Activated CD4-positive, alpha-beta T cell treated with anti-CD3 and anti-CD28 coated beads, Interleukin-2, amount 50 U/mL, for 4 hours (primary cell): ENCODE measurements at regions not wholly inside any gene's neighbourhood (a gene's known extent, or its start where the extent isn't known, plus 50 kb on each side); places are given as distances from the start of the nearest gene placed in this dataset.

Source experiments
- DNase-seq, 2 experiments: peaks; one replicate each; pipeline ENCODE4 v3.0.0-alpha.2; 2020

GRCh38 chr22:49179175-49179574, 648.5 kb downstream of the BRD1 start:
- no peak for DNase-seq

DNA sequence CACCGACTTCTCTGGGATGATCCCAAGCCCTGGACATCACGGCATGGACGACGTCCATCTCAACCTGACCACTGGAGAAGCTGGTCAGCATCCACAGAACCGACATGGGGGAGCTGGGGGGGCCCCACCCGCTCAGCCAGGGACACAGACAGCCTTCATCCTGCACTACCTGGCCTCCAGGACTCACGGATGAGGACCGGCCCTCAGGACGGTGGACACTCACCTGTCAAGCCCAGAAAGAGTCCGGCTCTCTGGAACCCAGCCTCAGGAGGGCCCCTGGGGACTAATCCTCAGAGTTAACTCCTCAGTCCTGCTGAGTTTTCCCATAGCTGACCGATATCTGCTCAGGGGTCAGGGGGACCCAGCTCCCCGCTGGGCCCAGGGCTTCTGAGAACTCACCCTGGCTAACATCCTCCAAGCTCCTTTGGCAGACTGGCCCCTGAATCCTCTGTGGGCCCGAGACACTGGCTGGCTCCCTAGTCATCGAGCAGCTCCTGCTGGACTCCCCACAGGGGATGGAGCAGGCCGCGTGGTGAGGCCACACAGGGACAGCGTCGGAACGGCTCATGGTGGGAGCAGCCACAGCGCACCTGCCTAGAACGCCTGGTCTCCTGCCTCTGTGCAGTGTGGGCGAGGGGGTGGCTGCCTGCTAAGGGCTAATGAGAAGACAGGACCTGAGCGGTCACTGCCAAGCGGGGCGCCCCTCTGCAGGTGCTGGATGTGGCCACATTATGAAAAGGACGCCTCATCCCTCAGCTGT, 649.2 kb downstream of the BRD1 start:
- no peak for DNase-seq

DNA sequence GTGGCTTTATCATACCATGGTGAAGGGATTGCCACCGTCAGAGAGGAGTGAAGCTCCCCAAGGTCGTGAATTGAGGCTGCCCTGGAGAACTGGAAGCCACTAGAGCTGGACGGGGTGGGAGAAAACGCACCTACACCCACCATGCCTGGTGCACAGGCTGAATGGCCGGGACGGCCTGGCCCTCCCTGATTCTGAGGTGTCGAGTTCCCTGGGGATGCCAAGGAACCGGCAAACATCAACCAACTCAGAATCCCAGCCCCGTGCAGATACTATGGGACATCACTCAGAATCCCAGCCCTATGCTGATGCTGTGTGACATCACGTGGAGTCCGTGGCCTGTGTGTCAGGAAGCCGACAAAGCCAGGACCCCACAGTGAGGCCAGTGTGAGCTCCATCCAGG, 650.0 kb downstream of the BRD1 start:
- no peak for DNase-seq

DNA sequence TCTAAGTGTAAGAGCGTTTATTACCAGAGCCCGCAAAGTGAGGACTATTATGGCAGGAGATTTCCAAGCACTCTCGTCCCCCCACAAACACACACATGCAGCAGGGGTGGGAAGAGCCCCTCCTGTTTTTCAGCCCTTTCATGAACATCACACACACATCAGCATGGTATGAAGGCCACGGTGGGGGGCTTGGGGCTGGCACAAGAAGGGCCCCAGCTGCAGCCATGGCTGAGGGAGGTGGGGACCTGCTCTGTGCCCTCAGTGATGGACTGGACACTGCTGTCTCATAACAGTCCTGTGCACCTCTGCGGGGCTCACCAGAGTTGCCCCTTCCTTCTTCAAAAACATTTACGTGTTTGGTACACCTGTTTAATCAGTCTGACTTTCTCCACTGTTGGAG, 650.7 kb downstream of the BRD1 start:
- DNase-seq = no peak

GRCh38 chr22:49170053-49170452, 657.6 kb downstream of the BRD1 start:
- DNase-seq = no peak

DNA sequence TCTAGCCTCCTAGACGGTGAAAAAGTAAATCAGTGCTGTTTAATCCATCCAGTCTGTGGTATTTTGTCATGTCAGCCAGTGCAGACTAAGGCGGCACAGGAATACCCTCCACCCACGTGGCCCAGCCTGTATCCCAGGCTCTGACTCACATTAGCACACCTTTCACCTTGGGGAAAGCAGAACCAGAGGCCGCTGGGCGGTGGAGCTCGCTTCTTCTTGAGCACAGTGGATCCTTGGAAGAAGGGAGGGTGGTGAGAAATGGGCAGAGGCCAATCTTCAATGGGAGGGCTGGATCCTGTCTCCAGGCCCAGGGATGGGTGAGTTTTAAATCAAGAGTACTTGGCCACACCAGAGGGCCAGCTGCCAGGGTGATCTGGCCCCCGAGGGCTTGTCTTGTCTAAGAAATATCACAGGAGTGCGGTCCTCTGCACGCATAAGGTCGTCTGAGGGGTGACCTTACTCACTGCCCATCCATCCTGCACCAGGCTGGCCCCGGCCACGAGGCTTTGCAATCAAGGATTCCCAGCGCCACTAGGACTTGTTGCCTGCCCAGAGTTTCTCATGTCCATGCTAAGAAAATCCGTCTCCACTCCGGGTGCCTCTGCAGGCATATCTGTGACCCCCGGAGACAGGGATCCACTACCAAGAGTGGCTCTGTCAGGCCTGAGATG, 658.5 kb downstream of the BRD1 start:
- no peak for DNase-seq

DNA sequence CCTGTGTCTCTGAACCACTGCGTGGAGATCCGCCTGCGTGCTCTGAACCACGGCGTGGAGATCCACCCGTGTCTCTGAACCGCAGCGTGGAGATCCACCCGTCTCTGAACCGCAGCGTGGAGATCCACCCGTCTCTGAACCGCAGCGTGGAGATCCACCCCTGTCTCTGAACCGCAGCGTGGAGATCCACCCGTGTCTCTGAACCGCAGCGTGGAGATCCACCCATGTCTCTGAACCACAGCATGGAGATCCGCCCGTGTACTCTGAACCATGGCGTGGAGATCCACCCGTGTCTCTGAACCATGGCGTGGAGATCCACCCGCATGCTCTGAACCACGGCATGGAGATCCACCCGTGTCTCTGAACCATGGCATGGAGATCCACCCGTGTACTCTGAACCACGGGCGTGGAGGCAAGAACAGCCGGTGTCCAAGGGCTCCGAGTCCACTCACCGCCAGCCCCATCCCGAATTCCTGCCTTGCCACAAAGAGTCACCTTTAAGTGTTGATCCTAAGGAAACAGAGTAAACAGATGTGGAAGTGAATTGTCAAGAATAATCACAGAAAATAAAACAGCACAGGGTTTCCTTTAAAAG, 659.4 kb downstream of the BRD1 start:
- no peak for DNase-seq

DNA sequence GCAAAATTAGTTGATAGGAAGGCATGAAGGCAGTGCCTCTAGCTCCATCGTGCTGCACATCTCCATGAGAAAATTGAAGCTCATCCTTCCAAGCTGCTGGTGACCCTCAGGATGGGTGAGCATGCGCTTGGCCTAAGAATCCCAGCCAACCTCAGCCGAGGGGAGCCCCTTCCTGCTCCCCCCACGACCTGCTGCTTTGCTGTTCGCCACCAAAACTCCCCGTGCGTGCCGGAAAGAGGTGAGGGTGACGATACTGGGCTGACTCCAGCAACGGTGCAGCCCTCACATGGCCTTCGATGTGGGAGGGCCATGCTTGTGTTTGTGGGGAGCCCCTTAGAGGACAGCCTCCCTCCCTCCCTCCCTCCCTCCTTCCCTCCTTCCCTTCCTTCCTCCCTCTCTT, 660.9 kb downstream of the BRD1 start:
- no peak for DNase-seq

GRCh38 chr22:49166211-49166610, 661.5 kb downstream of the BRD1 start:
- no peak for DNase-seq

DNA sequence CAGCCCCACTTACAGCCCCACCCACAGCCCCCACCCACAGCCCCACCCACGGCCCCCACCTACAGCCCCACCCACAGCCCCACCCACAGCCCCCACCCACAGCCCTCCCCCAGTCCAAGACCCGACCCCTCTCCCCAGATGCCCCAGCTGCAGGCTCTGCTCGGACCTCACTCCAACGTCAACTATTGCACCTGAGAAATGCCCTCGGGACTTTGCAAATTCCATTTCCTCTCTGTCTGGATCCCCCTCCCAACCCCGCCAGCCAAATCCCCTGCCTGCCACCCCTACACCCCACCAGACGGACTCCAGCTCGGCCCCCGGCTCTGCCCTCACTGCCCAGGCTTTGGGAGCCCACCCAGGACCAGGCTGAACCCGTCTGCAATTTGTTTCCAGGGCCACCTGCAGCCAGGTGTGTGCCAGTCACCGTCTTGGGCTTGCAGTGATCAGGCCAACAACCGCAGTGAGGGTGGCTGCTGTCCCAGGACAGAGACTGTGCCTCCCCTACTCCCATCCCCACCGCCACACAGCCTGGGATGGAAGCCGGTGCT, 662.8 kb downstream of the BRD1 start:
- DNase-seq = no peak

GRCh38 chr22:49163960-49164690, 663.5 kb downstream of the BRD1 start:
- no peak for DNase-seq

DNA sequence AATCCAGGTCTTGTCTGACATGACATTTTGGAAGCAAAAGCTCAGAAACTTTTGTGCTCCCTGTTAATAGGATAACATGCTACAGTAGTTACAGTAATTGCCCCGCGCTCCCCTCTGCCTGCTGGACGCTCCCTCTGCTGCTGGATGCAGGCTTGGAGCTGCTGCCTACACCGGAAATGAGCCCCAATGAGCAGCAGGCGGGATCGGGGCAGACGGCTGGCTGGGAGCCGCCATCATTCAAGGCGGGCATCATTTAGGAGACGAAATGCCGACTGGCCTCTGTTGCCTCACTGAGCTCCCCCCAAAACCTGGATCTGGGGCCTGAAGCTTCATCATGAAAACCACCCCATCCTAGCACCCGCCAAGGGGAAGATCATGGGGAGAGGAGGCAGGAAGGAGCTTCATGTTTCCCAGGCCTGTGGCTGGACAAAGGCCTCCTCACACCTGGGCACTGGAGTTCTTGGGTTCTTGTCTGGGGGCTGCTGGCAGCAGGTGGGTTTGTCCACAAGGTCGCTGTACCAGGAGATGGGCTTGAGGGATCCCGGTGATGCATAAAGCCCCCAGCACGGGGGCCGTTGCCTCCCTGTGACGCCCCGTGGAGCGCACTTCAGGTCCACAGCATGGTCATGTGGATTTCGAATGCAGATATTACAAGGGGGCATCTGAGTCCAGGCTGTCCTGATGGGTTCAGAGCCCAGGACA, 664.3 kb downstream of the BRD1 start:
- DNase-seq = no peak

DNA sequence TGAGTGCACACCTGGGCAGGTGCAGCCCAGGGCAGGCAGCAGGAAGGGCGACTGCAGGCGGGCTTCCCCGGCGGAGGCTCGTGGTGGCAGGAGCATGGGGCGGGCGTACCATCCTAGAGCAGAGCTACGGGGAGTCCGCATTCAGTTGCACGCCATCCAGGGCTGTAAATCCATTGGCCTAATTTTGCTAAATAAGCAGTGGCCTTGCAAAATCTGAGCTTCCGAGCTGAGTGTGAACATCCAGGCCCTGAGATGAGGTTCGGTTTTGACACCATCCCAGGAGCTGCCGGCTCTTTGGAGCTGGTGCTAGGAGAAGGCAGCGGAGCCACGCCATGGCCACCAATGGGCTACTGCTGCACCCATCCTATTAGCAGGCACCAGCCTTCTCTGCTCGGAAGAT, 664.8 kb downstream of the BRD1 start:
- DNase-seq = no peak

DNA sequence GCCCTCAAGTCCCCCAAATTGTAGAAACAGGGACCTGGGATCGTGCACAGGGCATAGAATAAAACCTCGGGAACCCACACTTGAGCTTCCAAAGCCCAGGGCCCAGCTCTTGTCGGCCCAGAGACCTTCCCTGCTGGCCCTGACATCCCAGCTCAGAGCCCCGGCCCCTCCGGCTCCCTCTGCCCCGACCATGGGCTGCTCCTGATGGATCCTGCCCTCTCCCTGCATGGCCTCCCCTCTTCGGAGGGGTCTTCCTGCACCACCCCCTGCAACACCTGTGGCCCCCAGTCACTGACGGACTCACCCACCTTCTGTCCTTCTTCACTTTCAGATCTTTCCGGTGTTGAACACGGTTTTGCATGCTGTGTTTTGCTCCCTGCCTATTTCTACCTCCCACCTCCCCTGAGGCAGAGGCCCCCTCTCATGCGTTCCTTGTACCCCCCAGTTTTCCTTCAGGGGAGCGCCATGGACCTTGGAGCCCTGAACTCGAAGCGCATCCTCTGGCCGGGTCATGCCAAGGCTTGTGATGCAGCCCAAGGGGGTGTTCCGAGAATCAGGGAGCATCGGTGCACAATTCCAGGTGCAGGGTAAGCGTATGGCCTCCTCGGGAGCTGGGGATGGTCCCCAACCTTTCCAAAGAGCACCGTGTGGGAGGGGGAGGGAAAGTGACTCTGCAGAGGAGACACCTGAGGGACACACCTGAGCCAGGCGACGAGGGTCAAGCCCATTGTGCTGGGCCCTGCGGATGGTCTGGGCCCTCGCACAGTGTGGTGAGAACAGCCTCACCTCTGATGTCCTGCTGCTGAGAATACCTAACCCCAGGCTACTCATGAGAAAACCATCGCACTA, 666.4 kb downstream of the BRD1 start:
- no peak for DNase-seq

GRCh38 chr22:49160261-49161001, 667.2 kb downstream of the BRD1 start:
- DNase-seq = no peak

GRCh38 chr22:49159711-49160110, 668.0 kb downstream of the BRD1 start:
- no peak for DNase-seq

GRCh38 chr22:49158741-49159564, 668.7 kb downstream of the BRD1 start:
- no peak for DNase-seq

- DNase-seq = no peak
Measured at GRCh38 chr22:49157529-49158339, 669.9 kb downstream of the BRD1 start.

DNA sequence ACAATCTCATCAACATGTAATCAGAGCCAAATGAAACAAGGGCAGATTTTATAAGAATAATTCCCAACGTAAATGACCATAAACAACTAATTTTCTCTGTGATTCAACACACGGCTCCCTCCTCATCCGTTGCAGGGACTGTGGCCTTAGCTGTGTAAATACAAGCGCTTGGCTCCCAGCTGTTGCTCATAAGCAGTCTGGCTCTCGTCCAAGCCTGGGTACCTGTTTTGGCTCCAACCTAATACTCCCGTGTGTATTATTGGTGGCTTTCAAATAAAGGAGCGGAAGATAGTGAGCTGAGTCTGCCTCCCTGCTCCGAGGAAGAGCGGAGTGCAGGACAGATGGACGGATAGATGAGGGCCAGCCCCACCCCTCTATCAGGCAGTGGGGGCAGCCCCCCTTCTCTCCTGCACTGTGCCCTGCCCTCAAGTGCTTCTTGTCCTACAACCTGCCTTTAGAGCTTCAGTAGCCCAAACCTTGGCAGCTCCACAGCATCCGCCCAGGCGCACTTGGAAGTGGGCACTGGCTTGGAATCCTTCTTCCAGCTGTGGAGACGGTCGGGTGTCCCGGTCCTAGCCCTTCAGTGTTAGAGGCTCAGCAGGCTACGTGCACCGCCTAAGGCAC, 670.9 kb downstream of the BRD1 start:
- no peak for DNase-seq
